ENCODE measurements at regions not wholly inside any gene's neighbourhood (a gene's known extent, or its start where the extent isn't known, plus 50 kb on each side); places are given as distances from the start of the nearest gene placed in this dataset.

DNA sequence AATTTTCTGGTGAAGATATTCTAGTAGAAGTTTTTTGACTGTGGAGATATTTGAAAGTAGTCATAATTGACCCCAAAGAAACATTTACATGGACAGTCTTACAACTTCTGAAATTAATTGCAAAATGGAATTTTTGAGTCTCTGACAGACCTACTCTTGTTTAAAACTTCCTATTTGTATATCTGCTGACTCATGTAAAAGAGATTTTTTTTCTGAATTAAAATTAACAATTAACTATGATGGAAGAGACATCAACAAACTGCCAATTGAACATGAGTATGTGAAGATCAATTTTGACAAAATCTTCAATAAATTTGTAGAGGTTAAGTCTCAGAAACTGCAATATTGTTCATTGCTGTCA, 108.5 kb upstream of the MAX start:
- no peak for TF ChIP-seq REST (IDR thresholded peaks at IDR 0.05)
- TF ChIP-seq, protein P1, sequence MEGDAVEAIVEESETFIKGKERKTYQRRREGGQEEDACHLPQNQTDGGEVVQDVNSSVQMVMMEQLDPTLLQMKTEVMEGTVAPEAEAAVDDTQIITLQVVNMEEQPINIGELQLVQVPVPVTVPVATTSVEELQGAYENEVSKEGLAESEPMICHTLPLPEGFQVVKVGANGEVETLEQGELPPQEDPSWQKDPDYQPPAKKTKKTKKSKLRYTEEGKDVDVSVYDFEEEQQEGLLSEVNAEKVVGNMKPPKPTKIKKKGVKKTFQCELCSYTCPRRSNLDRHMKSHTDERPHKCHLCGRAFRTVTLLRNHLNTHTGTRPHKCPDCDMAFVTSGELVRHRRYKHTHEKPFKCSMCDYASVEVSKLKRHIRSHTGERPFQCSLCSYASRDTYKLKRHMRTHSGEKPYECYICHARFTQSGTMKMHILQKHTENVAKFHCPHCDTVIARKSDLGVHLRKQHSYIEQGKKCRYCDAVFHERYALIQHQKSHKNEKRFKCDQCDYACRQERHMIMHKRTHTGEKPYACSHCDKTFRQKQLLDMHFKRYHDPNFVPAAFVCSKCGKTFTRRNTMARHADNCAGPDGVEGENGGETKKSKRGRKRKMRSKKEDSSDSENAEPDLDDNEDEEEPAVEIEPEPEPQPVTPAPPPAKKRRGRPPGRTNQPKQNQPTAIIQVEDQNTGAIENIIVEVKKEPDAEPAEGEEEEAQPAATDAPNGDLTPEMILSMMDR (IDR thresholded peaks at IDR 0.05; ENCODE audit: low read depth, low read length, missing input control) = no peak
- TF ChIP-seq, protein P2, sequence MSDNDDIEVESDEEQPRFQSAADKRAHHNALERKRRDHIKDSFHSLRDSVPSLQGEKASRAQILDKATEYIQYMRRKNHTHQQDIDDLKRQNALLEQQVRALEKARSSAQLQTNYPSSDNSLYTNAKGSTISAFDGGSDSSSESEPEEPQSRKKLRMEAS (IDR thresholded peaks at IDR 0.05) = no peak
- no peak for TF ChIP-seq GABPA (IDR thresholded peaks at IDR 0.05 in 1 of 2, conservative IDR thresholded peaks at IDR 0.05 in 1 of 2)
- TF ChIP-seq NR2F2 (IDR thresholded peaks at IDR 0.05) = no peak
- no peak for TF ChIP-seq EGR1 (IDR thresholded peaks at IDR 0.05; ENCODE audit: low read depth in 2 of 2)
- TF ChIP-seq RAD21 (IDR thresholded peaks at IDR 0.05) = no peak
- TF ChIP-seq, protein P3, sequence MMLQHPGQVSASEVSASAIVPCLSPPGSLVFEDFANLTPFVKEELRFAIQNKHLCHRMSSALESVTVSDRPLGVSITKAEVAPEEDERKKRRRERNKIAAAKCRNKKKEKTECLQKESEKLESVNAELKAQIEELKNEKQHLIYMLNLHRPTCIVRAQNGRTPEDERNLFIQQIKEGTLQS (IDR thresholded peaks at IDR 0.05) = no peak
